PFSK-1 (cell line): ENCODE measurements at regions not wholly inside any gene's neighbourhood (a gene's known extent, or its start where the extent isn't known, plus 50 kb on each side); places are given as distances from the start of the nearest gene placed in this dataset.

Experiments used
- POLR2AphosphoS5 ChIP-seq: IDR thresholded peaks from 2 replicates; pipeline ENCODE4 v1.6.1; 2012; ENCODE audit warnings: low read depth, mild to moderate bottlenecking, control low read depth, low read length, moderate library complexity
- SIN3A ChIP-seq: IDR thresholded peaks from 2 replicates; pipeline ENCODE4 v1.6.1; 2012; ENCODE audit warnings: mild to moderate bottlenecking, low read length, moderate library complexity, borderline replicate concordance; ENCODE audit not compliant: insufficient read depth
- TF ChIP-seq, protein P1 (sequence below), 2 experiments: IDR thresholded peaks; 2 replicates each; pipeline versions ENCODE4 v1.6.1 to v1.8.0; 2011 to 2012; ENCODE audit warnings: low read depth in 2 of 2, low read length in 2 of 2, control low read depth in 1 of 2, inconsistent platforms in 1 of 2, mild to moderate bottlenecking in 1 of 2, moderate library complexity in 1 of 2; ENCODE audit not compliant: insufficient read depth in 1 of 2

DNA sequence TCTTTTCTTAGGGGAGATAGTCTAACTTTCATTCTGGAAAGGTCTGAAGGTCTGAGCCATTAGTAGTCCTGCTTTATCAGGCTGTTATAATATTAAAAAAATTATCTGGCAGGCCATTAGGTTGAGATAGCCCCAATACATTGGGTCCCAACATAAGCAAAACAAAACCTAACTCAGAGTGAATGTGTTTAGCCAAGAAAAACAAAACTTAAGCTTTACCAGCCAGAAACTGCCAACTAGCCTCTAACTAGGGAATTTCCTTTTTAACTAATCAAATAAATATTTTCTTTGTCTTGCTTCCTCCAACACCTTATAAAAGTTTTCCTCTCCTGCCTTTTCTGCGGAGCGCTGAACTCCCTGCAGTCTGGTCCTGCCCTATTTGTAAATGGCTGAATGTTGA lies 1137.7 kb upstream of the CNTN5 start:
- TF ChIP-seq, protein P1, sequence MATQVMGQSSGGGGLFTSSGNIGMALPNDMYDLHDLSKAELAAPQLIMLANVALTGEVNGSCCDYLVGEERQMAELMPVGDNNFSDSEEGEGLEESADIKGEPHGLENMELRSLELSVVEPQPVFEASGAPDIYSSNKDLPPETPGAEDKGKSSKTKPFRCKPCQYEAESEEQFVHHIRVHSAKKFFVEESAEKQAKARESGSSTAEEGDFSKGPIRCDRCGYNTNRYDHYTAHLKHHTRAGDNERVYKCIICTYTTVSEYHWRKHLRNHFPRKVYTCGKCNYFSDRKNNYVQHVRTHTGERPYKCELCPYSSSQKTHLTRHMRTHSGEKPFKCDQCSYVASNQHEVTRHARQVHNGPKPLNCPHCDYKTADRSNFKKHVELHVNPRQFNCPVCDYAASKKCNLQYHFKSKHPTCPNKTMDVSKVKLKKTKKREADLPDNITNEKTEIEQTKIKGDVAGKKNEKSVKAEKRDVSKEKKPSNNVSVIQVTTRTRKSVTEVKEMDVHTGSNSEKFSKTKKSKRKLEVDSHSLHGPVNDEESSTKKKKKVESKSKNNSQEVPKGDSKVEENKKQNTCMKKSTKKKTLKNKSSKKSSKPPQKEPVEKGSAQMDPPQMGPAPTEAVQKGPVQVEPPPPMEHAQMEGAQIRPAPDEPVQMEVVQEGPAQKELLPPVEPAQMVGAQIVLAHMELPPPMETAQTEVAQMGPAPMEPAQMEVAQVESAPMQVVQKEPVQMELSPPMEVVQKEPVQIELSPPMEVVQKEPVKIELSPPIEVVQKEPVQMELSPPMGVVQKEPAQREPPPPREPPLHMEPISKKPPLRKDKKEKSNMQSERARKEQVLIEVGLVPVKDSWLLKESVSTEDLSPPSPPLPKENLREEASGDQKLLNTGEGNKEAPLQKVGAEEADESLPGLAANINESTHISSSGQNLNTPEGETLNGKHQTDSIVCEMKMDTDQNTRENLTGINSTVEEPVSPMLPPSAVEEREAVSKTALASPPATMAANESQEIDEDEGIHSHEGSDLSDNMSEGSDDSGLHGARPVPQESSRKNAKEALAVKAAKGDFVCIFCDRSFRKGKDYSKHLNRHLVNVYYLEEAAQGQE (IDR thresholded peaks at IDR 0.05; ENCODE audit: insufficient read depth in 1 of 2, low read depth in 2 of 2, low read length in 2 of 2), result no peak
- TF ChIP-seq SIN3A (no peak), POLR2AphosphoS5 (no peak)
